Trophoblast cell (in vitro differentiated cells and primary cell): ENCODE measurements at regions not wholly inside any gene's neighbourhood (a gene's known extent, or its start where the extent isn't known, plus 50 kb on each side); places are given as distances from the start of the nearest gene placed in this dataset.

Experiments used
- DNase-seq, 2 donors: peaks; one replicate each; pipeline ENCODE4 v3.0.0-alpha.2; 2016
- H2AFZ ChIP-seq: 2 replicates; pipeline ENCODE4 v1.6.1; 2013; ENCODE audit warnings: low read length, moderate library complexity, mild to moderate bottlenecking; ENCODE audit not compliant: insufficient read depth, poor library complexity
- H2AK5ac ChIP-seq: 2 replicates; pipeline ENCODE4 v1.6.1; 2013; ENCODE audit warnings: mild to moderate bottlenecking, low read length
- H2BK120ac ChIP-seq: 2 replicates; pipeline ENCODE4 v1.6.1; 2013; ENCODE audit warnings: low read length, mild to moderate bottlenecking, moderate library complexity; ENCODE audit not compliant: insufficient read depth, poor library complexity
- H2BK12ac ChIP-seq: 2 replicates; pipeline ENCODE4 v1.6.1; 2013; ENCODE audit warnings: mild to moderate bottlenecking, low read length, moderate library complexity
- H2BK5ac ChIP-seq: 2 replicates; pipeline ENCODE4 v1.6.1; 2013; ENCODE audit warnings: low read length, low read depth, moderate library complexity, mild to moderate bottlenecking; ENCODE audit not compliant: poor library complexity
- H3K14ac ChIP-seq: 2 replicates; pipeline ENCODE4 v1.6.1; 2013; ENCODE audit warnings: mild to moderate bottlenecking, low read length
- H3K18ac ChIP-seq: 2 replicates; pipeline ENCODE4 v1.6.1; 2013; ENCODE audit warnings: mild to moderate bottlenecking, low read length
- H3K23ac ChIP-seq: 2 replicates; pipeline ENCODE4 v1.6.1; 2013; ENCODE audit warnings: low read length
- H3K27ac ChIP-seq: 2 replicates; pipeline ENCODE4 v1.5.1; 2013; ENCODE audit warnings: low read depth, mild to moderate bottlenecking, inconsistent platforms, low read length, moderate library complexity
- H3K27me3 ChIP-seq: 2 replicates; pipeline ENCODE4 v1.6.1; 2013; ENCODE audit warnings: inconsistent platforms, mild to moderate bottlenecking, low read length, moderate library complexity; ENCODE audit not compliant: insufficient read depth
- H3K36me3 ChIP-seq, 2 experiments: 1 replicate in 1 of 2; 2 replicates in 1 of 2; pipeline ENCODE4 v1.6.1; 2013; ENCODE audit warnings: low read length in 2 of 2, mild to moderate bottlenecking in 2 of 2, moderate library complexity in 1 of 2; ENCODE audit not compliant: insufficient read depth in 2 of 2, control insufficient read depth in 1 of 2
- H3K4ac ChIP-seq: 2 replicates; pipeline ENCODE4 v1.6.1; 2013; ENCODE audit warnings: low read depth, mild to moderate bottlenecking, low read length, moderate library complexity
- H3K4me1 ChIP-seq, 2 experiments: 1 replicate in 1 of 2; 2 replicates in 1 of 2; pipeline ENCODE4 v1.6.1; 2013; ENCODE audit warnings: low read length in 2 of 2, mild to moderate bottlenecking in 2 of 2, moderate library complexity in 1 of 2; ENCODE audit not compliant: insufficient read depth in 2 of 2, control insufficient read depth in 1 of 2
- H3K4me2 ChIP-seq: 2 replicates; pipeline ENCODE4 v1.6.1; 2013; ENCODE audit warnings: inconsistent platforms, mild to moderate bottlenecking, low read length, moderate library complexity
- H3K4me3 ChIP-seq: 2 replicates; pipeline ENCODE4 v1.5.1; 2013; ENCODE audit warnings: mild to moderate bottlenecking, low read depth, low read length, inconsistent platforms
- H3K79me1 ChIP-seq: one replicate; pipeline ENCODE4 v1.6.1; 2013; ENCODE audit warnings: low read length
- H3K79me2 ChIP-seq: 2 replicates; pipeline ENCODE4 v1.6.1; 2013; ENCODE audit warnings: low read length, mild to moderate bottlenecking; ENCODE audit not compliant: control insufficient read depth, insufficient read depth, poor library complexity
- H3K9ac ChIP-seq: 2 replicates; pipeline ENCODE4 v1.6.1; 2013; ENCODE audit warnings: mild to moderate bottlenecking, low read length
- H3K9me3 ChIP-seq: 2 replicates; pipeline ENCODE4 v1.6.1; 2013; ENCODE audit warnings: low read depth, mild to moderate bottlenecking, control low read depth, inconsistent platforms, low read length; ENCODE audit not compliant: insufficient read depth
- H4K12ac ChIP-seq: 2 replicates; pipeline ENCODE4 v1.6.1; 2013; ENCODE audit warnings: low read depth, mild to moderate bottlenecking, low read length, moderate library complexity
- H4K8ac ChIP-seq: 2 replicates; pipeline ENCODE4 v1.6.1; 2013; ENCODE audit warnings: low read depth, mild to moderate bottlenecking, low read length, moderate library complexity
- H4K91ac ChIP-seq: one replicate; pipeline ENCODE4 v1.6.1; 2013; ENCODE audit warnings: low read depth, mild to moderate bottlenecking, low read length, moderate library complexity
- WGBS: extraction: QIAGEN DNeasy Blood & Tissue Kit; methylation state at CpG from one replicate; pipeline ENCODE4 v1.1.7; 2013; ENCODE audit warnings: missing lambda C conversion rate; ENCODE audit not compliant: insufficient read length, insufficient coverage; ENCODE audit errors: extremely low coverage; 5-methylcytosine and 5-hydroxymethylcytosine counted together

DNA sequence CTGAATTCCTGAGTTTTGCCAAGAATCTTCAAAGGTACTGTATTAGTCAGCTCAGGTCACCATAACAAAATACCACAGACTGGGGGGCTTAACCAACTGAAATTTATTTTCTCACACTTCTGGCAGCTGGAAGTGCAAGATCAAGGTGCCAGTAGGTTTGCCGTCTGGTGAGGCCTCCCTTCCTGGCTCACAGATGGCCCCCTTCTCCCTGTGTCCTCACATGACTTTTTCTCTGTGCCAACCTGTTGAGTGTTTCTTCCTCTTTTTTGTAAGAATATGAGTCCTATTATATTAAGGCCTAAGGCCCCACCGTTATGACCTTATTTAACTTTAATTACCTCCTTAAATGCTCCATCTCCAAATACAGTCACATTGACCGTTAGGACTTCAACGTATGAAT, 156.1 kb upstream of the KIF2A start:
- Histone ChIP-seq H4K91ac (no peak overlapping the region), H4K12ac (no peak overlapping the region), H3K79me2 (no peaks in the 10 kb centered on the region), H3K27ac (no peak overlapping the region), H3K9ac (no peak overlapping the region), H2AK5ac (no peak overlapping the region), H2BK12ac (no peak overlapping the region), H2AFZ (no peak overlapping the region), H2BK120ac (no peak overlapping the region), H3K9me3 (no peaks in the 10 kb centered on the region), H3K18ac (no peak overlapping the region), H3K79me1 (no peaks in the 10 kb centered on the region), H3K4ac (no peak overlapping the region), H4K8ac (no peak overlapping the region), H3K27me3 (no peaks in the 10 kb centered on the region), H3K23ac (no peak overlapping the region), H3K14ac (no peak overlapping the region), H3K4me2 (no peak overlapping the region), H2BK5ac (no peak overlapping the region), H3K4me1 (no peaks in the 10 kb centered on the region), H3K36me3 (no peaks in the 10 kb centered on the region), H3K4me3 (no peak overlapping the region)
- WGBS = no CpG with 5 or more reads among the region's 4 CpGs
- no peak for DNase-seq

DNA sequence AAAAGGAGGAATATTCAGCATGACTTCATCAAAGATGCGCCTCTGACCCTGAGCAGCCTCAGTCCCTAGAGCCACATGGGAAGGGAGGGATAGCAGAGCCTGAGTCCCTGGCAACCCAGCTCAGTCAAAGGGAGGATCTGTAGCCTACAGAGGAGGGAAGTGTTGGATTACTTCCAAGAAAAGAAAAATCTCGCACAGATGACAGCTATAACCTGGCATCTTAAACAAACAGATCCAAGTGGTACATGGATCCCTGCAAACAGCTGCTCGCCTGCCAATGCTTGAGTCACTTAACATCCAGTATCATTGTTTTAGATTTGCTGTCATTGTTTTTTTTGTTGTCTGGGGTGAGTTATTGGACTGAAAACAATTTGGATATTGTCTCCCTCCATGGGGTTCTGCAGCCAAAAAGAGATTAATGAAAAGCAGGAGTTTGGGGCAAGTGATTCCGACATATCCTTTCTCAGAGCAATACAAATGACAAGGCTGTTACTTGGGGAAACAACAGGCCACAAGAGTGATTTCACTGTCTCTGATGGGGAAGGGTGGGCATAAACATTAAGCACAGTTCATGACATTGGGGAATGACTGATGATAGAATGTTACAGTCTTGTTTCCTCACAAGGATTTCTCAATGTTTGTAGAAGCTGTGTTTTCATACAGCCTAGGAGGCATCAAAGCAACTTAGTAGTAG, 153.5 kb upstream of the KIF2A start:
- no peak overlapping the region for H3K14ac ChIP-seq
- H3K4me2 ChIP-seq = no peak overlapping the region
- DNase-seq = no peak
- no peaks in the 10 kb centered on the region for H3K79me1 ChIP-seq
- H2BK12ac ChIP-seq = no peak overlapping the region
- H3K4me3 ChIP-seq = no peak overlapping the region
- no peak overlapping the region for H3K4ac ChIP-seq
- H2AK5ac ChIP-seq = no peak overlapping the region
- H3K27me3 ChIP-seq = no peaks in the 10 kb centered on the region
- no peaks in the 10 kb centered on the region for H3K36me3 ChIP-seq
- H2BK120ac ChIP-seq = no peak overlapping the region
- H3K27ac ChIP-seq = no peak overlapping the region
- WGBS = no CpG with 5 or more reads among the region's 4 CpGs
- no peak overlapping the region for H3K18ac ChIP-seq
- H4K12ac ChIP-seq = no peak overlapping the region
- no peak overlapping the region for H3K23ac ChIP-seq
- no peak overlapping the region for H4K8ac ChIP-seq
- no peak overlapping the region for H2BK5ac ChIP-seq
- no peak overlapping the region for H2AFZ ChIP-seq
- no peak overlapping the region for H3K9ac ChIP-seq
- H4K91ac ChIP-seq = no peak overlapping the region
- no peaks in the 10 kb centered on the region for H3K9me3 ChIP-seq
- H3K4me1 ChIP-seq = no peaks in the 10 kb centered on the region
- no peaks in the 10 kb centered on the region for H3K79me2 ChIP-seq

DNA sequence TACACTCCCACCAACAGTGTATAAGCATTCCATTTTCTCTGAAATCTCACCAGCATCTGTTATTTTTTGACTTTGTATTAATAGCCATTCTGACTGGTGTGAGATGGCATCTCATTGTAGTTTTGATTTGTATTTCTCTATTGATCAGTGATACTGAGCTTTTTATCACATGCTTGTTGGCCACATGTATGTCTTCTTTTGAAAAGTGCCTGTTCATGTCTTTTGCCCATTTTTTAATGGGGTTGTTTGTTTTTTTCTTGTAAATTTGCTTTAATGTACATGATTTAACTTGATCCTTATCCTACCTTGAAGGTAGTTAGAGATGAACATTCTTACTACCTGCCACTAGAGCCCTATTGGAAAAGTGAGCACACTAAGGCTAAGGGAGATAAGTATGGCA, 151.2 kb upstream of the KIF2A start:
- Histone ChIP-seq H2BK5ac (no peak overlapping the region), H3K4ac (no peak overlapping the region), H3K79me2 (no peaks in the 10 kb centered on the region), H4K8ac (no peak overlapping the region), H3K23ac (no peak overlapping the region), H2AFZ (no peak overlapping the region), H3K79me1 (no peaks in the 10 kb centered on the region), H3K14ac (no peak overlapping the region), H3K4me1 (no peaks in the 10 kb centered on the region), H2BK120ac (no peak overlapping the region), H2BK12ac (no peak overlapping the region), H3K27me3 (no peaks in the 10 kb centered on the region), H3K18ac (no peak overlapping the region), H3K9ac (no peak overlapping the region), H3K9me3 (no peaks in the 10 kb centered on the region), H3K4me2 (no peak overlapping the region), H4K12ac (no peak overlapping the region), H2AK5ac (no peak overlapping the region), H4K91ac (no peak overlapping the region), H3K27ac (no peak overlapping the region), H3K36me3 (no peaks in the 10 kb centered on the region), H3K4me3 (no peak overlapping the region)
- no peak for DNase-seq

DNA sequence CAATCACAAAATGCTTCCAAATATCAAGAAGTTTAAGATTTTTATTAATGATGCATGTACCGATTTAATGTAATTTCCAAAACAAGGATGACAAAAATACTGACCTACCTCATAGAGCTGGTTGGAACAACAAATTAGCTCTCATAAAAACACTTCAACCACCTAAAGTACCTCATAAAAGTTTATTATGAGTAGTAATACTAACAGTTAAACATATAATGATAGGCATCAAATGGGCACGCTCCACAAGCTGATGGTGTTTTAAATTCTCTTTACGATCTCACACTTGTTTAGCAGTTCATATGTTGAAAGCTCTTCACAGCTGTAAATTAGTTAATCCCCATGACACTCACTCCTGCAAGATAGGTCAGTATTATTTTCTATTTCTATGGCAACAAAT, 150.0 kb upstream of the KIF2A start:
- Histone ChIP-seq H2AK5ac (no peak overlapping the region), H2AFZ (no peak overlapping the region), H3K4me3 (no peak overlapping the region), H3K36me3 (no peaks in the 10 kb centered on the region), H3K9me3 (no peaks in the 10 kb centered on the region), H3K18ac (no peak overlapping the region), H3K79me1 (no peaks in the 10 kb centered on the region), H4K12ac (no peak overlapping the region), H2BK5ac (no peak overlapping the region), H3K79me2 (no peaks in the 10 kb centered on the region), H3K14ac (no peak overlapping the region), H3K4ac (no peak overlapping the region), H3K9ac (no peak overlapping the region), H3K27ac (no peak overlapping the region), H3K27me3 (no peaks in the 10 kb centered on the region), H2BK12ac (no peak overlapping the region), H3K23ac (no peak overlapping the region), H4K91ac (no peak overlapping the region), H2BK120ac (no peak overlapping the region), H4K8ac (no peak overlapping the region), H3K4me2 (no peak overlapping the region), H3K4me1 (no peaks in the 10 kb centered on the region)
- no CpG with 5 or more reads among the region's 3 CpGs for WGBS
- no peak for DNase-seq
